Thyroid gland (tissue), 4 donors: ENCODE measurements at regions not wholly inside any gene's neighbourhood (a gene's known extent, or its start where the extent isn't known, plus 50 kb on each side); places are given as distances from the start of the nearest gene placed in this dataset.
A peak's percentile ranks its signal among the peaks of the same experiment; 100 is the strongest.

Source experiments
- DNase-seq, 2 donors: peaks; one replicate each; pipeline ENCODE4 v3.0.0-alpha.2; 2019
- H3K27ac ChIP-seq, 3 donors: fragments of 200-600 bp; sonication (generic); 1 replicate in 2 of 3; 2 replicates in 1 of 3; pipeline ENCODE4 v1.5.1; 2016 to 2019; ENCODE audit warnings: mild to moderate bottlenecking in 1 of 3, moderate library complexity in 1 of 3
- H3K27me3 ChIP-seq: fragments of 200-600 bp; sonication (generic); one replicate; pipeline ENCODE4 v1.5.1; 2019
- H3K36me3 ChIP-seq, 2 donors: fragments of 200-600 bp; sonication (generic); one replicate each; pipeline ENCODE4 v1.5.1; 2016 to 2019
- H3K4me1 ChIP-seq, 2 donors: fragments of 200-600 bp; sonication (generic); one replicate each; pipeline ENCODE4 v1.5.1; 2017 to 2019
- H3K4me3 ChIP-seq, 3 donors: fragments of 200-600 bp; sonication (generic); replicated peaks in 1 of 3; 1 replicate in 2 of 3; 2 replicates in 1 of 3; pipeline ENCODE4 v1.5.1; 2016; ENCODE audit warnings: mild to moderate bottlenecking in 1 of 3
- H3K9me3 ChIP-seq: fragments of 200-600 bp; sonication (generic); one replicate; pipeline ENCODE4 v1.5.1; 2017
- CTCF ChIP-seq, 6 experiments: fragments of 200-600 bp in 3 of 6; fragments of 450-650 bp in 3 of 6; sonication (generic) in 3 of 6; IDR thresholded peaks; one replicate each; pipeline ENCODE4 v1.5.1; 2016 to 2019; ENCODE audit warnings: antibody characterized with exemption in 6 of 6, mild to moderate bottlenecking in 2 of 6, inconsistent platforms in 1 of 6, moderate library complexity in 1 of 6
- POLR2A ChIP-seq, 2 donors: fragments of 450-650 bp; IDR thresholded peaks; one replicate each; pipeline ENCODE4 v1.6.1; 2017; ENCODE audit warnings: antibody characterized with exemption in 2 of 2, mild to moderate bottlenecking in 2 of 2, moderate library complexity in 1 of 2
- WGBS, 2 donors: methylation state at CpG; one replicate each; pipeline ENCODE4 v1.1.5; 2017; 5-methylcytosine and 5-hydroxymethylcytosine counted together
- intact Hi-C: fragments of 100-400 bp; cut with DNase I; formaldehyde crosslinking; loops from one replicate; pipeline ENCODE4 v1.15.1; 2023

- Histone ChIP-seq H3K36me3 (no peaks in the 10 kb centered on the region), H3K4me1 (peaks cover 0 to 6% of the 10 kb centered on the region in 2 donors), H3K4me3 (no peak overlapping the region), H3K27ac (no peak overlapping the region), H3K27me3 (no peaks in the 10 kb centered on the region), H3K9me3 (no peaks in the 10 kb centered on the region)
- TF ChIP-seq CTCF (IDR thresholded peaks at IDR 0.05) (no peak), POLR2A (IDR thresholded peaks at IDR 0.05) (no peak)
- 88 to 95% methylated on average over 3 of the region's 3 CpGs for WGBS, 2 donors
- intact Hi-C loops, result no loop called here
- DNase-seq, result no peak
These were observed 50.8 kb upstream of the ELF5 start for GRCh38 chr11:34564406-34564805.

DNA sequence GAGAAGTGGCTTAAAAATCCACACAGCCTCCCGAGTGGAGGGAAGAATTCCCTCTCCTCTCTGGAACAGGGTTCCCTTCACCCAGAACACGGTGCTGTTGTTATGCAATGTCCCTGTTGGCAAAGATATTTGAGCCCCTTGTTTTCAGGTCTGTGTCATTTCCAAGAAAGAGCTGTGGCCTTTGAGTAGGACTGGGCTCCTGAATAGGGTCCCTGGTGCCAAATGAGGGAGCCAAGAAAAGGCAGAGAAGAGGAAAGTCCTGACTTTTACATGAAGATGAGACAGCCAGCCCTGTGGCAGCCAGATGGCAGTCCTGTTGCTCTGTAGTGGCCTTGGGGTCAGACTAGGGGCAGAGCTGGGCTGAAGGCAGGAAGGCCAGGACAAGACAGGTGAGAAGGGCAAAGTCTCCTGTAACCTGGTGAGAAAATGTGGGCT is 51.2 kb upstream of the ELF5 start:
- Histone ChIP-seq H3K27me3 (no peaks in the 10 kb centered on the region), H3K27ac (no peak overlapping the region), H3K36me3 (no peaks in the 10 kb centered on the region), H3K9me3 (no peaks in the 10 kb centered on the region), H3K4me1 (peaks cover 0 to 6% of the 10 kb centered on the region in 2 donors), H3K4me3 (no peak overlapping the region)
- peak; percentile 15 to 29 for DNase-seq
- intact Hi-C loops, result no loop called here
- TF ChIP-seq CTCF (IDR thresholded peaks at IDR 0.05) (no peak), POLR2A (IDR thresholded peaks at IDR 0.05) (no peak)
- WGBS, 2 donors, result 19 to 39% methylated on average over 2 of the region's 2 CpGs

GRCh38 chr11:34565417-34566207 is 52.0 kb upstream of the ELF5 start:
- Histone ChIP-seq H3K4me3 (no peak overlapping the region), H3K27me3 (no peaks in the 10 kb centered on the region), H3K27ac (no peak overlapping the region), H3K4me1 (peaks cover 0 to 6% of the 10 kb centered on the region in 2 donors), H3K9me3 (no peaks in the 10 kb centered on the region), H3K36me3 (no peaks in the 10 kb centered on the region)
- intact Hi-C loops, result no loop called here
- 71 to 79% methylated on average over 2 of the region's 2 CpGs for WGBS, 2 donors
- TF ChIP-seq POLR2A (IDR thresholded peaks at IDR 0.05) (no peak), CTCF (IDR thresholded peaks at IDR 0.05) (no peak)
- DNase-seq, result no peak

GRCh38 chr11:34566208-34566551 is 52.6 kb upstream of the ELF5 start:
- Histone ChIP-seq H3K4me1 (peaks cover 0 to 6% of the 10 kb centered on the region in 2 donors), H3K36me3 (no peaks in the 10 kb centered on the region), H3K9me3 (no peaks in the 10 kb centered on the region), H3K27me3 (no peaks in the 10 kb centered on the region), H3K27ac (no peak overlapping the region), H3K4me3 (no peak overlapping the region)
- no peak for DNase-seq
- 79 to 89% methylated on average over 3 of the region's 3 CpGs for WGBS, 2 donors
- TF ChIP-seq POLR2A (IDR thresholded peaks at IDR 0.05) (no peak), CTCF (IDR thresholded peaks at IDR 0.05) (no peak)
- intact Hi-C loops, result no loop called here

DNA sequence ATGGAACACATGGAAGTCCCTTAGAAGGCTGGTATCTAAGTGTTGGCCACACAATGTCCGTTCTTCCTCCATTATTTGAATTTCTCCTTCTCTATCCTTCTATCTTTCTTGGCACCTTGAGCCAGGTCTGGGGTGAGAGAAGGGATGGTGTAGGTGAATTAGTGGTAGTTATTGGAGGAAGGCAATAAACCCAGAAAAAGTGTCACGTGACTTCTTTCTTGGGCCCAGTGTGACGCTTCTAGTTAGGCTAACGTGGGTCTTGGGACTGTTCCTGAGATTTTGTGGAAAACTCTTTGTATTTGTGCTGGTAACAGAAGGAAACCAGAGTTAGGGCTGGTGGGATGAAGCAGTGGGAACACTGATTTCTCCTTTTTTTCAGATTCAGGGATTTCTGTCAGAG is 53.1 kb upstream of the ELF5 start:
- Histone ChIP-seq H3K36me3 (no peaks in the 10 kb centered on the region), H3K9me3 (no peaks in the 10 kb centered on the region), H3K27me3 (no peaks in the 10 kb centered on the region), H3K4me3 (no peak overlapping the region), H3K27ac (no peak overlapping the region), H3K4me1 (peaks cover 0 to 6% of the 10 kb centered on the region in 2 donors)
- no peak for TF ChIP-seq POLR2A (IDR thresholded peaks at IDR 0.05)
- no peak for TF ChIP-seq CTCF (IDR thresholded peaks at IDR 0.05)
- WGBS, 2 donors, result 92 to 95% methylated on average over 4 of the region's 4 CpGs
- no peak for DNase-seq
- intact Hi-C loops, result no loop called here
